Calu3 (cell line): ENCODE measurements at regions not wholly inside any gene's neighbourhood (a gene's known extent, or its start where the extent isn't known, plus 50 kb on each side); places are given as distances from the start of the nearest gene placed in this dataset.

Source experiments
- BruUV-seq: library from RNA; stranded (reverse); fragments of 400-500 nt; replicated peaks from 2 replicates; lab custom pipeline; 2021; lab: Mats Ljungman, UMichigan
- CTCF ChIA-PET: fragments of 300-600 bp; sonication (Branson Sonifier 250); formaldehyde crosslinking; loops from one replicate; lab custom pipeline; 2022; ENCODE audit warnings: antibody characterized with exemption; lab: Charles Lee
- DNase-seq: peaks from one replicate; pipeline ENCODE4 v3.0.0; 2022
- H3K27ac Mint-ChIP-seq: one replicate; pipeline ENCODE4 v1.8.0; 2022; ENCODE audit warnings: mixed read lengths; ENCODE audit not compliant: unreplicated experiment
- H3K27me3 Mint-ChIP-seq: one replicate; pipeline ENCODE4 v1.8.0; 2022; ENCODE audit warnings: mixed read lengths; ENCODE audit not compliant: unreplicated experiment
- H3K36me3 Mint-ChIP-seq: one replicate; pipeline ENCODE4 v1.8.0; 2022; ENCODE audit warnings: mild to moderate bottlenecking, moderate library complexity, mixed read lengths; ENCODE audit not compliant: insufficient read depth, unreplicated experiment
- H3K4me1 Mint-ChIP-seq: one replicate; pipeline ENCODE4 v1.8.0; 2022; ENCODE audit warnings: mild to moderate bottlenecking, low read depth, mixed read lengths; ENCODE audit not compliant: unreplicated experiment
- H3K4me3 Mint-ChIP-seq: one replicate; pipeline ENCODE4 v1.8.0; 2022; ENCODE audit warnings: mild to moderate bottlenecking, low read depth, moderate library complexity, mixed read lengths; ENCODE audit not compliant: unreplicated experiment
- H3K9me3 Mint-ChIP-seq: one replicate; pipeline ENCODE4 v1.8.0; 2022; ENCODE audit warnings: low read depth, mixed read lengths; ENCODE audit not compliant: unreplicated experiment
- intact Hi-C: fragments of 100-400 bp; cut with micrococcal nuclease; formaldehyde crosslinking; loops from one replicate; pipeline ENCODE4 v1.10.0; 2022; ENCODE audit not compliant: unreplicated experiment
- TF ChIP-seq, protein P1 (sequence below): fragments of 200-600 bp; IDR thresholded peaks from one replicate; pipeline ENCODE4 v1.8.0; 2022; ENCODE audit warnings: antibody characterized with exemption; ENCODE audit not compliant: unreplicated experiment

DNA sequence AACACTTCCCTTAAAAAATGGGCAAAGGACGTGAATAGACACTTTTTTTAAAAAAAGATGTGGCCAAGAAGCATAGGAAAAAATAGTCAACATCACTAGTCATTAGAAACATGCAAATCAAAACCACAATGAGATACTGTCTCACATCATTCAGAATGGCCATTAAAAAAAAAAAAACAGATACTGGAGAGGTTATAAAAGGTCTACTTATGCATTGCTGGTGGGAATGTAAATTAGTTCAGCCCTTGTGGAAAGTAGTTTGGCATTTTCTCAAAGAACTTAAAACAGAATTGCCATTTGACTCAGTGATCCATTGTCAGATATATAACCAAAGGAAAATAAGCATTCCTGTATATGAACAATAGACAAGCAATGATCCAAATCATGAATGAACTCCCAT is 352.8 kb upstream of the EPHA5 start:
- BruUV-seq = no TSS peak
- no peak overlapping the region for H3K4me3 Mint-ChIP-seq
- H3K36me3 Mint-ChIP-seq = no peaks in the 10 kb centered on the region
- peaks cover 13% of the 10 kb centered on the region for H3K9me3 Mint-ChIP-seq
- CTCF ChIA-PET = no interaction called here
- TF ChIP-seq, protein P1, sequence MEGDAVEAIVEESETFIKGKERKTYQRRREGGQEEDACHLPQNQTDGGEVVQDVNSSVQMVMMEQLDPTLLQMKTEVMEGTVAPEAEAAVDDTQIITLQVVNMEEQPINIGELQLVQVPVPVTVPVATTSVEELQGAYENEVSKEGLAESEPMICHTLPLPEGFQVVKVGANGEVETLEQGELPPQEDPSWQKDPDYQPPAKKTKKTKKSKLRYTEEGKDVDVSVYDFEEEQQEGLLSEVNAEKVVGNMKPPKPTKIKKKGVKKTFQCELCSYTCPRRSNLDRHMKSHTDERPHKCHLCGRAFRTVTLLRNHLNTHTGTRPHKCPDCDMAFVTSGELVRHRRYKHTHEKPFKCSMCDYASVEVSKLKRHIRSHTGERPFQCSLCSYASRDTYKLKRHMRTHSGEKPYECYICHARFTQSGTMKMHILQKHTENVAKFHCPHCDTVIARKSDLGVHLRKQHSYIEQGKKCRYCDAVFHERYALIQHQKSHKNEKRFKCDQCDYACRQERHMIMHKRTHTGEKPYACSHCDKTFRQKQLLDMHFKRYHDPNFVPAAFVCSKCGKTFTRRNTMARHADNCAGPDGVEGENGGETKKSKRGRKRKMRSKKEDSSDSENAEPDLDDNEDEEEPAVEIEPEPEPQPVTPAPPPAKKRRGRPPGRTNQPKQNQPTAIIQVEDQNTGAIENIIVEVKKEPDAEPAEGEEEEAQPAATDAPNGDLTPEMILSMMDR = no peak
- intact Hi-C loops = no loop called here
- no peak overlapping the region for H3K27ac Mint-ChIP-seq
- no peak for DNase-seq
- H3K27me3 Mint-ChIP-seq = no peaks in the 10 kb centered on the region
- no peaks in the 10 kb centered on the region for H3K4me1 Mint-ChIP-seq

DNA sequence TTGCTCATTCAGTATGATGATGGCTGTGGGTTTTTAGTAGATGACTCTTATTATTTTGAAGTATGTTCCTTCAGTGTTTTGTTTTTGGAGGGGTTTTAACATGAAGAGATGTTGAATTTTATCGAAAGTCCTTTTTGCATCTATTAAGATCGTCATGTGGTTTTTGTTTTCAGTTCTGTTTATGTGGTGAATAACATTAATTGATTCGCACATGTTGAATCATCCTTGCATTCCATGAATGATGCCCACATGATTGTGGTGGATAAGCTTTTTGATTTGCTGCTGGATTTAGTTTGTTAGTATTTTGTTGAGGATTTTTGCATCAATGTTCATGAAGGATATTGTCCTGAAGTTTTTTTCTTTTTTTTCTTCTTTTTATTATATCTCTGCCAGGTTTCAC is 347.4 kb upstream of the EPHA5 start:
- Mint-ChIP-seq H3K27ac (no peak overlapping the region), H3K9me3 (peaks cover 13% of the 10 kb centered on the region), H3K4me3 (no peak overlapping the region), H3K4me1 (no peaks in the 10 kb centered on the region), H3K36me3 (no peaks in the 10 kb centered on the region), H3K27me3 (no peaks in the 10 kb centered on the region)
- CTCF ChIA-PET = no interaction called here
- intact Hi-C loops = no loop called here
- DNase-seq = no peak
- no TSS peak for BruUV-seq
- TF ChIP-seq, protein P1 = no peak

DNA sequence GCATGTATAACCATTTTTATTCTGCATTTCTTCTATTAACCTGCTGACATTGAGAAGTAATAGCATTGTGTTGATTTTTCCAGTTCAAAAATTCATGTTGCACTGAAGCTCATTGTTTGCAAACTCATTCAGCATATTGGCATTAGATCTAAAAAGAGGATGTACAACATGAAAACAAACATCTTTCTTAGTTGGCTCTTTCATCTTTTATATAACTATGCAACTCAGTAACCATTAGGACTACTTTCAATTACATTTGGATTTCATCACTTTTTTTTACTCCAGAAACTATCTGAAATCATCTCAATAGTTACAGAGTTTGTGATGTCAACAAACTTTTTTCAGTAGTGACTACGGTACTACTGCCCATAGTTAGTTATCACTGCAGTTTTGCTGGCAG is 346.0 kb upstream of the EPHA5 start:
- CTCF ChIA-PET = no interaction called here
- Mint-ChIP-seq H3K27me3 (no peaks in the 10 kb centered on the region), H3K4me1 (no peaks in the 10 kb centered on the region), H3K36me3 (no peaks in the 10 kb centered on the region), H3K9me3 (peaks cover 13% of the 10 kb centered on the region), H3K27ac (no peak overlapping the region), H3K4me3 (no peak overlapping the region)
- TF ChIP-seq, protein P1 = no peak
- no peak for DNase-seq
- intact Hi-C loops = no loop called here
- BruUV-seq = no TSS peak

DNA sequence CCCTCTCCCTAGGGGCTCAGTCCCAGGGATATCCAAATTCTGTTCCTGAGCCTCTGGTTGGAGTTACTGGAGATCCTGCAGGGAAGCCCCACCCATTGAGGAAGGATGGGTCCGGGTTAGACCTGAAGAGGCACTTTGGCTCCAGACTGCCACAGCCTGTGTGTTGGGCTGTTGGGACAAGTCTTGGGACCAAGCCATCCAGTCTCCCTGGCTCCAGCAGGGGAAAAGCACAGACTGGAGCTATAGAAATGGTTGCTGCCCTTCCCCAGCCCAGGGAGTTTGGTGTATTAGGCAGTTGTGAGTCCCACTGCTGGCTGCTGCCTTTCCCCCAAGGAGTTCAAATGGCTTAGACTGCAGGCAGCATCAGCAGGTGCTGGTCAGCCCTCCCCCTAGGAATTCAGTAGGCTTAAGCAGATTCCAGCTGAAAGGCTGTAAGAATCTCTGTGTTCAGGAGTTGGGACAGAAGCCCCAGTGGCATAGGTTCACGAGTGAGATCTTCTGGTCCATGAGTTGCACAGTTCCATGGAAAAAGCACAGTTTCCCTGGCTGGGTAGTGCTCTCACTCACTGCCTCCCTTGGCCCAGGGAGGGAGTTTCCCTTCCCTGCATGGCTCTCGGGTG is 344.0 kb upstream of the EPHA5 start:
- Mint-ChIP-seq H3K4me3 (no peak overlapping the region), H3K36me3 (no peaks in the 10 kb centered on the region), H3K4me1 (no peaks in the 10 kb centered on the region), H3K27ac (no peak overlapping the region), H3K9me3 (peaks cover 16% of the 10 kb centered on the region), H3K27me3 (no peaks in the 10 kb centered on the region)
- DNase-seq = no peak
- TF ChIP-seq, protein P1 = no peak
- intact Hi-C loops = no loop called here
- CTCF ChIA-PET = no interaction called here
- no TSS peak for BruUV-seq
